HL-60 (cell line): ENCODE measurements at regions not wholly inside any gene's neighbourhood (a gene's known extent, or its start where the extent isn't known, plus 50 kb on each side); places are given as distances from the start of the nearest gene placed in this dataset.

ENCODE experiments used
- CTCF ChIP-seq: IDR thresholded peaks from one replicate; pipeline ENCODE4 v1.5.1; 2011; ENCODE audit warnings: low read length, control low read depth, inconsistent platforms; ENCODE audit not compliant: insufficient read depth
- GABPA ChIP-seq: IDR thresholded peaks from 2 replicates; pipeline ENCODE4 v1.6.1; 2012; ENCODE audit warnings: low read depth
- TF ChIP-seq, protein P1 (sequence below): IDR thresholded peaks from 2 replicates; pipeline ENCODE4 v1.6.1; 2012; ENCODE audit warnings: low read depth; ENCODE audit not compliant: insufficient replicate concordance

- TF ChIP-seq CTCF, result no peak
- TF ChIP-seq, protein P1, sequence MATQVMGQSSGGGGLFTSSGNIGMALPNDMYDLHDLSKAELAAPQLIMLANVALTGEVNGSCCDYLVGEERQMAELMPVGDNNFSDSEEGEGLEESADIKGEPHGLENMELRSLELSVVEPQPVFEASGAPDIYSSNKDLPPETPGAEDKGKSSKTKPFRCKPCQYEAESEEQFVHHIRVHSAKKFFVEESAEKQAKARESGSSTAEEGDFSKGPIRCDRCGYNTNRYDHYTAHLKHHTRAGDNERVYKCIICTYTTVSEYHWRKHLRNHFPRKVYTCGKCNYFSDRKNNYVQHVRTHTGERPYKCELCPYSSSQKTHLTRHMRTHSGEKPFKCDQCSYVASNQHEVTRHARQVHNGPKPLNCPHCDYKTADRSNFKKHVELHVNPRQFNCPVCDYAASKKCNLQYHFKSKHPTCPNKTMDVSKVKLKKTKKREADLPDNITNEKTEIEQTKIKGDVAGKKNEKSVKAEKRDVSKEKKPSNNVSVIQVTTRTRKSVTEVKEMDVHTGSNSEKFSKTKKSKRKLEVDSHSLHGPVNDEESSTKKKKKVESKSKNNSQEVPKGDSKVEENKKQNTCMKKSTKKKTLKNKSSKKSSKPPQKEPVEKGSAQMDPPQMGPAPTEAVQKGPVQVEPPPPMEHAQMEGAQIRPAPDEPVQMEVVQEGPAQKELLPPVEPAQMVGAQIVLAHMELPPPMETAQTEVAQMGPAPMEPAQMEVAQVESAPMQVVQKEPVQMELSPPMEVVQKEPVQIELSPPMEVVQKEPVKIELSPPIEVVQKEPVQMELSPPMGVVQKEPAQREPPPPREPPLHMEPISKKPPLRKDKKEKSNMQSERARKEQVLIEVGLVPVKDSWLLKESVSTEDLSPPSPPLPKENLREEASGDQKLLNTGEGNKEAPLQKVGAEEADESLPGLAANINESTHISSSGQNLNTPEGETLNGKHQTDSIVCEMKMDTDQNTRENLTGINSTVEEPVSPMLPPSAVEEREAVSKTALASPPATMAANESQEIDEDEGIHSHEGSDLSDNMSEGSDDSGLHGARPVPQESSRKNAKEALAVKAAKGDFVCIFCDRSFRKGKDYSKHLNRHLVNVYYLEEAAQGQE, result no peak
- no peak for TF ChIP-seq GABPA
These were observed 442.1 kb upstream of the PDE3A start for GRCh38 chr12:19926266-19926665.
